NCI-H82 treated with DMSO at 0.1 percent for 48 hours (cell line): ENCODE measurements at regions not wholly inside any gene's neighbourhood (a gene's known extent, or its start where the extent isn't known, plus 50 kb on each side); places are given as distances from the start of the nearest gene placed in this dataset.

Source experiments
- DNase-seq: peaks from one replicate; lab custom pipeline; 2025; ENCODE audit not compliant: unreplicated experiment; lab: John Stamatoyannopoulos, UW

- no peak for DNase-seq
These were observed 326.5 kb downstream of the FOXA2 start for GRCh38 chr20:22257912-22258311.

- DNase-seq: no peak
These were observed 336.2 kb downstream of the FOXA2 start for GRCh38 chr20:22248051-22248667.

GRCh38 chr20:22245139-22245538 is 339.2 kb downstream of the FOXA2 start:
- no peak for DNase-seq

GRCh38 chr20:22243067-22243466 is 341.3 kb downstream of the FOXA2 start:
- no peak for DNase-seq

- DNase-seq: no peak
These were observed 342.8 kb downstream of the FOXA2 start for GRCh38 chr20:22241609-22242008.

- no peak for DNase-seq
These were observed 351.4 kb downstream of the FOXA2 start for GRCh38 chr20:22232923-22233322.

GRCh38 chr20:22232473-22232872 is 351.9 kb downstream of the FOXA2 start:
- no peak for DNase-seq

GRCh38 chr20:22226849-22227700 is 357.3 kb downstream of the FOXA2 start:
- no peak for DNase-seq

GRCh38 chr20:22223236-22223635 is 361.1 kb downstream of the FOXA2 start:
- DNase-seq: no peak

GRCh38 chr20:22217712-22218352 is 366.5 kb downstream of the FOXA2 start:
- DNase-seq: no peak

GRCh38 chr20:22216984-22217383 is 367.4 kb downstream of the FOXA2 start:
- no peak for DNase-seq

GRCh38 chr20:22214296-22214695 is 370.1 kb downstream of the FOXA2 start:
- no peak for DNase-seq

- DNase-seq: no peak
These were observed 371.1 kb downstream of the FOXA2 start for GRCh38 chr20:22213271-22213670.

GRCh38 chr20:22207280-22207679 is 377.1 kb downstream of the FOXA2 start:
- DNase-seq: no peak

GRCh38 chr20:22204801-22205200 is 379.6 kb downstream of the FOXA2 start:
- DNase-seq: no peak

- DNase-seq: no peak
These were observed 402.2 kb downstream of the FOXA2 start for GRCh38 chr20:22182148-22182547.

GRCh38 chr20:22180244-22180643 is 404.1 kb downstream of the FOXA2 start:
- no peak for DNase-seq

- no peak for DNase-seq
These were observed 424.2 kb downstream of the FOXA2 start for GRCh38 chr20:22160101-22160652.

- DNase-seq: no peak
These were observed 425.1 kb downstream of the FOXA2 start for GRCh38 chr20:22159276-22159675.

- no peak for DNase-seq
These were observed 422.1 kb downstream of the PAX1 start for GRCh38 chr20:22127587-22127986.

- DNase-seq: no peak
These were observed 401.0 kb downstream of the PAX1 start for GRCh38 chr20:22106308-22106938.
